ENCODE measurements at regions not wholly inside any gene's neighbourhood (a gene's known extent, or its start where the extent isn't known, plus 50 kb on each side); places are given as distances from the start of the nearest gene placed in this dataset.

GRCh38 chr16:51892293-51893007, 654.5 kb downstream of the TOX3 start:
- Histone ChIP-seq H3K4me3 (ENCODE audit: low read depth in 1 of 2, low read length in 1 of 2) (no peak overlapping the region), H3K9me3 (no peaks in the 10 kb centered on the region), H3K4me1 (ENCODE audit: control insufficient read depth in 1 of 2, insufficient read depth in 1 of 2, low read depth in 1 of 2, low read length in 1 of 2) (no peaks in the 10 kb centered on the region), H3K27me3 (no peaks in the 10 kb centered on the region), H3K36me3 (no peaks in the 10 kb centered on the region), H3K27ac (no peak overlapping the region)
- TF ChIP-seq CTCF (IDR thresholded peaks at IDR 0.05): no peak

- no peaks in the 10 kb centered on the region for H3K4me1 ChIP-seq (ENCODE audit: control insufficient read depth in 1 of 2, insufficient read depth in 1 of 2, low read depth in 1 of 2, low read length in 1 of 2)
- H3K9me3 ChIP-seq: no peaks in the 10 kb centered on the region
- H3K27ac ChIP-seq: no peak overlapping the region
- TF ChIP-seq CTCF (IDR thresholded peaks at IDR 0.05): no peak
- H3K36me3 ChIP-seq: no peaks in the 10 kb centered on the region
- H3K27me3 ChIP-seq: no peaks in the 10 kb centered on the region
- no peak overlapping the region for H3K4me3 ChIP-seq (ENCODE audit: low read depth in 1 of 2, low read length in 1 of 2)
Observed at GRCh38 chr16:51888534-51888933, 658.4 kb downstream of the TOX3 start.

GRCh38 chr16:51888016-51888415, 658.9 kb downstream of the TOX3 start:
- Histone ChIP-seq H3K36me3 (no peaks in the 10 kb centered on the region), H3K27me3 (no peaks in the 10 kb centered on the region), H3K9me3 (no peaks in the 10 kb centered on the region), H3K4me3 (ENCODE audit: low read depth in 1 of 2, low read length in 1 of 2) (no peak overlapping the region), H3K27ac (no peak overlapping the region), H3K4me1 (ENCODE audit: control insufficient read depth in 1 of 2, insufficient read depth in 1 of 2, low read depth in 1 of 2, low read length in 1 of 2) (no peaks in the 10 kb centered on the region)
- no peak for TF ChIP-seq CTCF (IDR thresholded peaks at IDR 0.05)

- H3K36me3 ChIP-seq: no peaks in the 10 kb centered on the region
- no peaks in the 10 kb centered on the region for H3K9me3 ChIP-seq
- H3K27ac ChIP-seq: no peak overlapping the region
- no peaks in the 10 kb centered on the region for H3K4me1 ChIP-seq (ENCODE audit: control insufficient read depth in 1 of 2, insufficient read depth in 1 of 2, low read depth in 1 of 2, low read length in 1 of 2)
- H3K27me3 ChIP-seq: no peaks in the 10 kb centered on the region
- no peak for TF ChIP-seq CTCF (IDR thresholded peaks at IDR 0.05)
- no peak overlapping the region for H3K4me3 ChIP-seq (ENCODE audit: low read depth in 1 of 2, low read length in 1 of 2)
Observed at GRCh38 chr16:51886456-51886855, 660.5 kb downstream of the TOX3 start.

- H3K36me3 ChIP-seq: no peaks in the 10 kb centered on the region
- H3K4me3 ChIP-seq (ENCODE audit: low read depth in 1 of 2, low read length in 1 of 2): no peak overlapping the region
- H3K4me1 ChIP-seq (ENCODE audit: control insufficient read depth in 1 of 2, insufficient read depth in 1 of 2, low read depth in 1 of 2, low read length in 1 of 2): no peaks in the 10 kb centered on the region
- H3K27me3 ChIP-seq: no peaks in the 10 kb centered on the region
- H3K27ac ChIP-seq: no peak overlapping the region
- no peak for TF ChIP-seq CTCF (IDR thresholded peaks at IDR 0.05)
- H3K9me3 ChIP-seq: no peaks in the 10 kb centered on the region
Observed at GRCh38 chr16:51884773-51885172, 662.2 kb downstream of the TOX3 start.
